Upper lobe of right lung (tissue), 1 donor: ENCODE measurements at regions not wholly inside any gene's neighbourhood (a gene's known extent, or its start where the extent isn't known, plus 50 kb on each side); places are given as distances from the start of the nearest gene placed in this dataset.

ENCODE experiments used
- ATAC-seq: fragments of 200-7000 bp; cut with Tn5 transposase; one replicate; pipeline ENCODE4 v1.9.1; 2020; ENCODE audit warnings: mild to moderate bottlenecking, moderate library complexity
- DNase-seq: peaks from one replicate; pipeline ENCODE4 v3.0.0-alpha.2; 2020
- H3K27ac ChIP-seq: fragments of 200-600 bp; one replicate; pipeline ENCODE4 v1.8.0; 2022
- H3K27me3 ChIP-seq: fragments of 200-600 bp; one replicate; pipeline ENCODE4 v1.8.0; 2022; ENCODE audit warnings: mild to moderate bottlenecking
- H3K36me3 ChIP-seq: fragments of 200-600 bp; one replicate; pipeline ENCODE4 v1.8.0; 2022
- H3K4me1 ChIP-seq: fragments of 200-600 bp; one replicate; pipeline ENCODE4 v1.8.0; 2022
- H3K4me3 ChIP-seq: fragments of 200-600 bp; one replicate; pipeline ENCODE4 v1.8.0; 2022; ENCODE audit warnings: mild to moderate bottlenecking
- H3K9me3 ChIP-seq: fragments of 200-600 bp; one replicate; pipeline ENCODE4 v1.8.0; 2022
- CTCF ChIP-seq: fragments of 200-600 bp; IDR thresholded peaks from one replicate; pipeline ENCODE4 v1.8.0; 2022; ENCODE audit warnings: antibody characterized with exemption
- intact Hi-C: fragments of 100-400 bp; cut with DNase I; formaldehyde crosslinking; loops from one replicate; pipeline ENCODE4 v1.11.0; 2022
- donor health status: DM: no; HTN: yes; CAD: no; lungs with severe emphysema.

GRCh38 chr13:110097013-110097412 is 209.9 kb downstream of the COL4A1 start:
- Histone ChIP-seq H3K9me3 (peaks cover 6% of the 10 kb centered on the region), H3K27me3 (no peaks in the 10 kb centered on the region), H3K4me3 (no peak overlapping the region), H3K36me3 (no peaks in the 10 kb centered on the region), H3K27ac (no peak overlapping the region), H3K4me1 (peaks cover 7% of the 10 kb centered on the region)
- ATAC-seq (no peak), DNase-seq (no peak)
- intact Hi-C loops: no loop called here
- no peak for TF ChIP-seq CTCF

GRCh38 chr13:110092831-110093247 is 214.1 kb downstream of the COL4A1 start:
- Histone ChIP-seq H3K9me3 (no peaks in the 10 kb centered on the region), H3K4me1 (peaks cover 7% of the 10 kb centered on the region), H3K36me3 (no peaks in the 10 kb centered on the region), H3K27me3 (no peaks in the 10 kb centered on the region), H3K4me3 (no peak overlapping the region), H3K27ac (no peak overlapping the region)
- DNase-seq (no peak), ATAC-seq (peak; percentile 38)
- intact Hi-C loops: no loop called here
- TF ChIP-seq CTCF: no peak

- peaks cover 1% of the 10 kb centered on the region for H3K4me1 ChIP-seq
- no peak overlapping the region for H3K4me3 ChIP-seq
- no peaks in the 10 kb centered on the region for H3K27me3 ChIP-seq
- no peak overlapping the region for H3K27ac ChIP-seq
- DNase-seq (no peak), ATAC-seq (no peak)
- no peaks in the 10 kb centered on the region for H3K36me3 ChIP-seq
- H3K9me3 ChIP-seq: no peaks in the 10 kb centered on the region
- intact Hi-C loops: no loop called here
- TF ChIP-seq CTCF: peak; percentile 20
Observed at GRCh38 chr13:110089815-110090214, 217.1 kb downstream of the COL4A1 start.

GRCh38 chr13:110089100-110089499 is 217.9 kb downstream of the COL4A1 start:
- H3K27ac ChIP-seq: no peak overlapping the region
- no peaks in the 10 kb centered on the region for H3K27me3 ChIP-seq
- intact Hi-C loops: no loop called here
- TF ChIP-seq CTCF: no peak
- DNase-seq (no peak), ATAC-seq (no peak)
- H3K9me3 ChIP-seq: no peaks in the 10 kb centered on the region
- no peak overlapping the region for H3K4me3 ChIP-seq
- no peaks in the 10 kb centered on the region for H3K4me1 ChIP-seq
- no peaks in the 10 kb centered on the region for H3K36me3 ChIP-seq

GRCh38 chr13:110073982-110074381 is 233.0 kb downstream of the COL4A1 start:
- no peak for DNase-seq
- no peaks in the 10 kb centered on the region for H3K4me1 ChIP-seq
- no peaks in the 10 kb centered on the region for H3K27me3 ChIP-seq
- TF ChIP-seq CTCF: no peak
- H3K4me3 ChIP-seq: no peak overlapping the region
- H3K9me3 ChIP-seq: no peaks in the 10 kb centered on the region
- H3K27ac ChIP-seq: no peak overlapping the region
- H3K36me3 ChIP-seq: no peaks in the 10 kb centered on the region
- intact Hi-C loops: no loop called here
- no peak for ATAC-seq

GRCh38 chr13:110070511-110071120 is 236.3 kb downstream of the COL4A1 start:
- no peak for ATAC-seq
- Histone ChIP-seq H3K27ac (no peak overlapping the region), H3K27me3 (no peaks in the 10 kb centered on the region), H3K4me3 (no peak overlapping the region), H3K4me1 (no peaks in the 10 kb centered on the region), H3K9me3 (no peaks in the 10 kb centered on the region), H3K36me3 (no peaks in the 10 kb centered on the region)
- TF ChIP-seq CTCF: no peak
- DNase-seq: no peak
- intact Hi-C loops: no loop called here
